ENCODE measurements at regions not wholly inside any gene's neighbourhood (a gene's known extent, or its start where the extent isn't known, plus 50 kb on each side); places are given as distances from the start of the nearest gene placed in this dataset.

DNA sequence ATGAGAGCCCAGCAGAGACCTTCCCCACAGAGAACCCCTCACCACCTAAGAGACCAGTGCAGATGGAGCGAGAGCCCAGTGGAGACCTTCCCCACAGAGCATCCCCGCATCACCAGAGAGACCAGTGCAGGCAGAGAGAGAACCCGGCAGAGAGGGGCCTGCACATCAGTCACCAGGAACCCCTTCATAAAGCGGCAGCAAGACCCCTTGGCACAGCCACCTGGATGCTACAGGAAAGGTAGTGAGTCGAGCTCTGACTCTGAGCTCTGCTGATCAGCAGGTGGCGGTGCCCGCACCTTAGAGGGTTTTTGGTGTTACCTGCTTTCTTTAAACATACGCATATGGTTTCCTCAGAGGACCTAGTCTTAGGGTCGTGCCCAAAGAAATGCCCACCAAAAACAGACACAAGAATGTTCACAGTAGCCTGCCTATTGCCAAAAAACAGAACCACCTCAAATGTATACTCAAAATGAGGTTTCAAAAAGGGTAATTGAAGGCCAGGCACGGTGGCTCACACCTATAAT lies 678.7 kb downstream of the BRD1 start:
- no peak for DNase-seq (ENCODE audit: low spot score)

DNA sequence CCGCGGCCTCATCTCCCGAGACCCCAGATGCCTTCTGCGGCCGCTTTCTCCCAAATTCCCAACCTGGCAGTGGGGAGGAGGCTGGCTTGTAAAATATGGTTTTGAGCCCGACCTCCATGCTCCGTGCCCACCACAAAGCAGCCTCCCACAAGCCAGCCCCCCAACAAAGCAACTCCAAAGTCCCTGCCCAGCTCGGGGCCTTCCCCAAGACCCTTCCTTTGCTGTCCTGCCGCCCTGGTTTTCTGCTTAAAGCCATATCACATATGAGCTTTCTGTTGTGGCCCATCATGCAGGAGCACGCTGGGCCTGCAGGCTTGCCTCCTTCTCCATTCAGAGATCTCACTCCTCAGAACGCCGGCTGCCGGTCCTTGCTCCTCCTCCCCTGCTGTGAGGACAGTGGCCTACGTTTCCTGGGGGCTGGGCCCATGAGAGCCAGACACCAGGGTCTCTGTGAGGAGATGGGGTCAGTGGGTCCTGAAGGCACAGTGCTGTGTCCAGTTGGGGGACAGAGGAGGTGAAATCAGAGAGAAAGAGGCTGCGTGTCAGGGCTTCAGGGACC lies 680.0 kb downstream of the BRD1 start:
- DNase-seq (ENCODE audit: low spot score) = no peak

DNA sequence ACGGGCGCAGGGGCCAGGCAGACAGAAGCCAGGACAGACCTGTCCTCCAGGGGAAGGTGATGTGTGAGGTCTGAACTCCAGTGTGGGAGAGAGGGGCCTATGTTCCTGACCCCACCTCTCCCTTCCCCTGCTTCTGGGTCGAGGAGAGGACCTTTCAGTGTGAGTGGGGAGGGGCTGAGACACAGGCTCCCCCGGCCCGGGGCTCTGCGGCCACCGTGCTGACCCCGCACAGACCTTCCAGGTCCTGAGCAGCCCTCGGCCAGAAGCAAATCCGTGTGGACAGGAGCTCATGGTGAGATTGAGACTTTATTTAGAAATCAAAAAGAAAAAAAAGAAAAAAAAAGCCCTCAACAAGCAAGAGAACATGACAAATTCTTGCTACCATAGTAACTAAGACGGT lies 680.5 kb downstream of the BRD1 start:
- no peak for DNase-seq (ENCODE audit: low spot score)

DNA sequence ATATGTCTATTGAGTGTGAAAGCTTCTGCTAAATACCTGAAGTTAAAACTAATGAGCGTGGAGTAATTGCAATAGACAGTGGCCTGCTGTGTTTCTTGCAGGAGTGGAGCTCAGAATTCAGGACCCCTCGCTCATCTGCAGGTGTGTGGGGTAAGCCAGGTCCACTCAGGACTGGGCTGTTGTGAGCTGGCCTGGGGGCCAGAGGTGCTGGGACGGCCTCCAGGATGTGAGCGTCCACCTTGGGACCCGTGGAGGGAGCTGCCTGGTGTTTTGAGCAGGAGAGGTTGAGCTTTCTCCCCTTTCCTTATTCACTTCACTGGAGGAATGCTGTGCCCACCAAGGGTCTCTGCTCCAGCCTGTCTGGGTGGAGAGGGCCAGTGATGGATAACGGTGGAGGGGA lies 681.2 kb downstream of the BRD1 start:
- no peak for DNase-seq (ENCODE audit: low spot score)

DNA sequence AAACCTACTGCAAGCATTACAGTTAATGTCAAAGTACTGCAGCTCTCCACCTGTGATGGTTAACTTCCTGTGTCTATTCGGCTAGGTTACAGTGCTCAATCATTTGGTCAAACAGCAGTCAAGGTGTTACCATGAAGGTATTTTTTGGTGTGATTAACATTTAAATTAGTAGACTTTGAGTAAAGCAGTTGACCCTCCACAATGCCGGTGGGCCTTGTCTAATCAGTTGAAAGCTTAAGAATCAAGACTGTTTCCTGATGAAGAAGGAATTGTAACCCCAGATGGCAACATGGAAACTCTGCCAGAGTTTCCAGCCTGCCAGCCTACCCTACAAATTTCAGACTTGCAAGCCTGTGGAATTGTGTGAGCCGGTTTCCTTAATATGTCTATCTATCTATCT lies 683.9 kb downstream of the BRD1 start:
- DNase-seq (ENCODE audit: low spot score) = no peak

DNA sequence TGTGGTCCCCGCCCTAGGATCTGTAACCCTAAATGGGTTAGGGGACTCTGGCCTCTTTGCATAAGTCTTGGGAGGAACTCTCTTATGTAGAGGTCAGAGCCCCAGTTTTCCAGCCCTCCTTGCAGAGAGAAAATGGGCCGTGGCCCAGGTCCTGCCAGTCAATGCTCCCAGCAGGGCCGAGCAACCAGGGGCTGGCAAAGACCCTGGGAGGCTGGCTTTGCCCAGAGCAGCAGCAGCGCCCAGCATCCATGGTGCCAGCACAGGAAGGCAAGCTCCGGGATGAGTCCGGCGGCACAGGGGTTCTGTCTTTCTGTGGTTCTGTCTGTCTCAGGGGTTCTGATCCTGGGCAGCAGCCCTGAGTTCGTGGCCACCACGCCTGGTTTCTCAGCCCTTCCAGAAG lies 684.8 kb downstream of the BRD1 start:
- DNase-seq (ENCODE audit: low spot score) = no peak

DNA sequence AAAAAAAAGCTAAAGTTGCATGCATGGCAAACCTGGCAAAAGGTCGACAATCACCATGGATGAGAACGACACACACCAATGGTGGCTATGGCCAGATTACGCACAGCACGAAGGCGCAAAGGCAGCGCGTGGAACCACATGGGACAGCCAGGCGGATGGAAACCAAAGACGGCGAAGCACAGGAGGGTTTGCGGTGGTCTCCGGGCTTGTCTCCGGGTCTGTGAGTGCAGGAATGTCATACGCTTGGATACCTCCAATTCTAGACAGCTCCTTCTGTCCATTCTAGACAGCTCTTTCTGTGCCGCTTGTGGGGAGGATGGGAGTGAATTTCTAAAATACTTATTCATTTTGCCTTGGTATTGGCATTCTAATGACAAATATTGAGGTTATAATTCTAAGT lies 685.4 kb downstream of the BRD1 start:
- no peak for DNase-seq (ENCODE audit: low spot score)

DNA sequence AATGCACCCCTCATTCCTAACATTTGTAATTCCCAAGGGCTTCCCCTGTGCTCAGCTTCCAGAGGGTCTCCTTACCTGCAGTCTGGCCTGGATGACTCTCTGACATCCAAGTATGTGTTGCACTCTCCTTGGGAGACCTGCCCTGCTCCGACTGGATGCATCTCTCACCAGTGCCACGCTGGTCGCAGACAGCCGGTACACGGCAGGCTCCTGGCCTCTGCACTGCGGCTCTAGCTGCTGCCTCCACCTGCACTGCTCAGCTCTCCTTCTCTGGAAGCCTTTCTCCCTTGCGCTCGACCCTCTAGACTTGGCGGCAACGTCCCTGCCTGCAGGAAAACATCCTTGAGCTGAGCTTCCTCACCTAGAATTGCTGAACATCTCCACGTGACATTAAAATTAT lies 685.9 kb downstream of the BRD1 start:
- DNase-seq (ENCODE audit: low spot score) = no peak

DNA sequence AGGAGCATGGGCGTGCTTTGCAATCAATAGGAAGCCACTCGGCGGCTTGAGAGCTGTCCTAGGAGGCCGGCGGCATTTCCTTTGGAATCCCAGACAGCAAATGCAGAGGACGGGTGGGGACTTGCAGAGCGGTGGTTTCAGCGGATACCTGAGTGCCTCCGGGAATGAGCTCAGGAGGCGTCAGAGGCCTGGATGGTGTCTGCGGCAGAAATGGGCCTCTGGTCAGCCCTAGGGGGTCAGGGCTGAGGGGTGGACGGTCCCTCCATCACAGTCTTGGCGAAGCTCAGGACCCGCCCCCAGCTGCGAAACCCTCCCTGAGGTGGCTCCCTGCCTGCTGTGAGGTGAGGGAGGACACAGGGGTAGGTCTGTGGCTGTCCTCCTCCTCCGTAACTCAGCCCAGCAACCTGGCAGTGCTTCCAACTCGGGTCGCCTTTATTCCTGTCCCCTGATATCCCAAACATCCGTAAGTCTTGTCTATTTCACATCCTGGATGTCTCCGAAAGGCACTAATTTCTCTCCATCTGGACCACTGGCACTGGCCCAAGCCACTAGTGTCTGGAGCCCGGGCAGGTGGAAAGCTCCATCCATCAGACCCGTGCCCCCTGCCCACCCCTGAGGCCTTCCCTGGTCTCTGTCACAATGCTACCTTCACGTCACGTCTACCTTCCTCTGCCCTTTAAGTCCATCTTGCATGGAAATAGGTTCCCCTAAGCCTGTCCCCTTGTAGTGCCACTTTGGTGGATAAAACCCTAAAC lies 686.6 kb downstream of the BRD1 start:
- DNase-seq (ENCODE audit: low spot score) = no peak

DNA sequence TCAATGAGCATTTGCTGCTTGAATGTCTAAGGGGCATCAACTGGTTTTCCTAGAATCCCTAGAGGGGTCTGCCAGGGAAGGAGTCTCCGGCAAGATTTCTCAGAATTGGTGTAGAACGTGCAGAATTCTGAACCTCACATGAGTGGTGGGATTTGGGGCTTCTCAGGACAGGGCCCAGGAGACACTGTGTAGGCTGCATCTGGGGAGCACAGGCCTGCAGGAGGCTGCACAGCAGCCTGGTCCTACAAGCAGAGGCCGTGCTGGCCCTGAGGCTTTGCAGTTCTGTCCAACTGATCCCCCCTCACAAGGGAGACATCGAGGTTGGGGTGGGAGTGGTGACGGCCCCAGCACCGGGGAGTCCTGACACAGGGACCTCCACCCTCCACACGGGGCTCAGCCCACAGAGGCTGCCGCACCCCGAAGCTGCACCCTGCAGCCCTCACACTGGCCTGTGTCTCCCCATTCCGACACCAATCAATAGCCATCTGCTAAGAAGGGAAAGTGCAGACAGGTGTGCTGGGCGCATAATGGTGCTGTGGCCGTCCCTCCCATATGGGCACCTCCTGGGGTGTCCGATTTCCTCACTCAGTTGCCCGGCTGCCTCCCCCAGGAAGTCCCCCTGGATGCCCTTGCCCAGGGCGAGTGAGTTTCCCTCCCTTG lies 688.1 kb downstream of the BRD1 start:
- DNase-seq (ENCODE audit: low spot score) = no peak

DNA sequence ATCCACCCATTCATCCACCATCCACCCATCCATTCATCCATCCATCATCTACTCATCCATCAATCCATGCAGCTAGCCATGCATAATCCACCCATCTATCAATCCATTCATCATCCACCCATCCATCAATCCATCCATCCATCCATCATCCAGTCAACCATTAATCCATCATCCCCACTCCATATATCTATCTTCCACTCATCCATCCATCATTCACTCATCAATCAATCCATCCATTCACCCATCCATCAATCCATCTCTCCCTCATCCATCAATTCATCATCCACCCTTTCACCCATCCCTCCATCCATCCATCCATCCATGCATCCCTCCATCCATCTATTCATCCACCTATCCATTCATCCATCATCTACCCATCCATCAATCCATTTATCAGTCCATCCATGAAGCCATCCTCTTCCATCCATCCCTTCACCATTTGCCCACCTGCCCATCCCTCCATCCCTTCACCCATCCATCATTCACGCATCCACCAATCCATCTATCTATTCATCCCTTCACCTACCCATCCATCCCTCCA lies 689.4 kb downstream of the BRD1 start:
- DNase-seq (ENCODE audit: low spot score) = no peak

DNA sequence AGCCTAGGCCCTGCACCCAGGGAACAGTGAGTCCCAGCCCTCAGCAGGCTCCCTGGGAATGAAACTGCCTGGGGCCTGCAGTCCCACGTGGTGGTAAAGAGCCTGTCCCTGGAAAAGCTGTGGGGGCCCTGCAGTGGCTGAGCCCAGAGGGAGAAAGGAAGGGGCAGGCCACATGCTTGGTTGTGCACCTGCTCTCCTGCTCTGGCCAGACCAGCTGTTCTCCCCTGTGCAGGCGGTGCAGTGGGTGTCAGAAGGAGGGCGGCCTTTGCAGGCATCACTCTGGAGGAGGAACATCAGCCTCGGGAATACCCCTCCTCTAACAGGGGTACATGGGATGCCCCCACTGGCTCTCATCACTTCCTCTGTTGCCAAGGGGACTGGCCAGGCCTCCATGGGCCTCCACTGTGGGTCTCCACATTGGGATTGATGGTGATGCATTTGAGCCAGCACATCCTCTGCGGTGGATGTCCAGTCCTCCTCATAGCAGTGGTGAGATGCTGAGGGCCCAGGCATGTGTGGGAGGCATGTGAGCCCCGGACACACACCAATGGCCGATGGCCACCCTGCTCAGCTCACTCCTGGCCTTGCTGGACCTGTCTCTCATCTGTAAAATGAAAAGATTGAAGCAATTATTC lies 690.4 kb downstream of the BRD1 start:
- no peak for DNase-seq (ENCODE audit: low spot score)

DNA sequence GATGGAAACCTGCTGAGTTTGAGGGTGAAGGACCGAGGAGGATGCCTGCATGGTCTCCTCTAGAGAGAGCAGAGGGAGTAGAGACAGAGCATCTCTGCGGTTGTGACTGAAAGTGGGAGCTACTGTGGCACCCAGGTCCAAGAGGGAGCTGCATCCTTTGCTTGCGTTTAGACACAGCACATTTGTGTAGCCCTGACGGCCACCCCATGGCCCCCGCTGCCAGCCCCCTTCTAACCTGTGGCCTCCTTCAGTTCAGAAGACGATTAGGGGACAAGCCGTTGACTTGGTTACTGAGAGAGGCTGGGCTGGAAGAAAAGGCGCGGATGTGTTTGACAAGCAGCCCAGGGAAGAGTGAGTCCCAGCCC lies 690.9 kb downstream of the BRD1 start:
- DNase-seq (ENCODE audit: low spot score) = no peak

DNA sequence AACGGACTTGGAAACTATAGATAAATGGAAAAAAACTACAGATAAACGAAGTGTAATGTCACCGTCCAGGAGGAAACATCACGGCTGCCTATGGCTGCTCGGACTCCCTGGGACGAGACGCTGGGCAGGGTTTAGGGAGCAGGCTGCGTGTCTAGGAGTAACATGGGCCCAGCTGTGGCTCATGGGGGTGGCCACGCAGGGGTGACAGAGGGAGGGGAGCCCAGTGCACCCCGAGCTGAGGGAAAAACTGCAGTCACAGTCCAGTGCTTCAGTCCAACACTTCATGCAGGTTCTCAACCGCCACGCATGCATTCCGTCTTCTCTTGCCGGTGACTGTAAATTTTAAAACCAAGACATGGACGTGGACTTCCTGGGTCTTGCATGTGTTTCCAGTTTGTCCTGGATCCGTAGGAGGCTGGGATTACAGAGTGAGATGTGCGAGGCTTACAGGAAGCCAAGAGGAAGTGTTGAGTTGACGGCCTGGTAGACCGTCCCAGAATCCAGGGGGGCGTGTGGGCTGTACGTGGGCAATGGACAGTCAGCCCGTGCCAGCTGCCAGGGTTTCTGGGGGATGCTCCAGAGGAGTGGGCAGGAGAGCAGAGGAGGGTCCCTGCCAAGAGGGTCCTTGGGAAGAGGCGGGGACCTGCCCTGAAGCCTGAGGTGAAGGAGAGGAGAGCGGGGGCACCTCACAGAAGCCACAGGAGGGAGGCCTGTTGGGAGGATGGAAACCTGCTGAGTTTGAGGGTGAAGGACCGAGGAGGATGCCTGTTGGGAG lies 691.4 kb downstream of the BRD1 start:
- DNase-seq (ENCODE audit: low spot score) = no peak

DNA sequence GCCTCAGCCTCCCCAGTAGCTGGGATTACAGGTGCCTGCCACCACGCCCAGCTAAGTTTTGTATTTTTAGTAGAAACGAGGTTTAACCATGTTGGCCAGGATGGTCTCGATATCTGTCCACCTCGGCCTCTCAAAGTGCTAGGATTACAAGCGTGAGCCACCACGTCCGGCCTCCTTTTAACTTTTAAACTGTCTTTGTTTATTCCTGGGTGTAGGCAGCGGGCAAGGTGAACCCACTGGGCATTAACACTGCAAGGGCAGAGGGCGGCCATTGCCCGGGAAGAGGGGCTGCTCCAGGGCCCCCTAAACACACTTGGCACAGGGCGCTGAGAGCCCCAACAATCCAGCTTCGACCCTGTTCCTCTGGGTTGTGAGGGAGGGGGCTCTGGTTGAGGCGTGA lies 693.6 kb downstream of the BRD1 start:
- no peak for DNase-seq (ENCODE audit: low spot score)

DNA sequence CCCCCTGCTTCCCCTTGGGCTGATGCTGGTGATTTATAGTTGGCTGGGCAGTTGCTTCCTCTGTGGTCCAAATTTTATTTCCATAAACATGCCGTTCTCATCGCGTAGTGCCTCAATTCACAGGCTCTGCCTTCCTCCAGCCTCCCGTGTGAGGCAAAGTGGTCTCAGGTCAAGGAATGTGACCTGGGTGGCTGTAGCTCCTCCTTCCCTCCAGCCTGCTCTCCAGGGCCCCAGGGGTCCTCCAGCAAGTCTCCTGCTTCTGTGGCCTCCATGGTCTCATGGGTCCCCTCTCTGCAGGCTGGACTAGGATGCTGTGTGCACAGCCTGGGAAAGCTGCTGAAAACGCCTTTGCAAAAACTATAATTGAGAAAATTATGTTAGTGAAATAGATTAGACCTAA lies 694.1 kb downstream of the BRD1 start:
- no peak for DNase-seq (ENCODE audit: low spot score)

DNA sequence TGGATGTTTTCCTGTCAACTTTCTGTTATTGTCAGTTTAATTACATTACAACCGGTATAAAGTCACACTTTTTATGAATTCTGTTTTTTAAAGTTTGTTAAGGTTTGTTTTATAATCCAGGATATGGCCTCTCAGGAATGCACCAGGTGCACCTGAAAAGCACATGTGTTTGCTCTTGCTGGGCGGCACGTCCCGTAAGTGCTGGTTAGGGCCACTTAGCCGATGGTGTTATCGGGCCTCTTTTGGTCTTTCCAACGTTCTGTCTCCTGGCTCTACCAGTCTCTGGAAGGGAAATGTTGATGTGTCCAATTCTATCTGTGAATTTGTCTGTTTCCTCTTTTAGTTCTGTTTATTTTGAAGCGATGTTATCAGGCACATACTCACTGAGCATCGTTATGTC lies 695.7 kb downstream of the BRD1 start:
- no peak for DNase-seq (ENCODE audit: low spot score)

DNA sequence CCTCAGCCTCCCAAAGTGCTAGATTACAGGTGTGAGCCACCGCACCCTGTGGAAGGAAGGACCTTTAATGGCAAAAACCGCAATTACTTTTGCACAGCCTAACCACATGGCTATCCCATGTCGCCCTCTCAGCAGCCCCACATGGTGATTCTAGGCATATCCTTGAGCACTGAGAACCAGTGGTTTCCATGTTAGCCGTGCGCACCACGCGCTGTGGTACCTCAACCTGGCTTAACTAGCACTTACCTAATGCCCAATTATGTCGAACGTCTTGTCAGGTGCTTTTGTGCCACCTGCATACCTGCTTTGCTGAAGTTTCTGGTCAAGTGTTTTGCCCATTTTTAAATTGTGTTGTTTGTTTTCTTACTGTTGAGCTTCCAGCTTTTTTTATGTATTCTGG lies 697.9 kb downstream of the BRD1 start:
- no peak for DNase-seq (ENCODE audit: low spot score)

DNA sequence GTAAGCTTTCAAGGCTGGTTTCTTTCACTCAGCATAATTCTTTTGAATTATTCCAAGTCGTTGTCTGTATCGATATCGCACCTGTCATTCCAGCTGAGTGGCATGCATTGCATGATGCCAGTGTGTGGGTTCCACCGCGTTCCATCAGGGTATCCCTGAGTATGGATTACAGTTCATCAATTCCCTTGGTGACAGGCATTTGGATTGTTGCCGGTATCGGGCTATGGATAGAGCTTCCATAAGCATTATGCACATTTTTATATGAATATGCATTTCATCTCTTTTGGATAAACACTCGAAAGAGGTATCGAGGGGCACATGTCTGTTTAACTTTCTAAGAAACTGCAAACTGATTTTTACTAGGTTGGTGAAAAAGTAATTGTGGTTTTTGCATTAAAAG lies 698.8 kb downstream of the BRD1 start:
- DNase-seq (ENCODE audit: low spot score) = no peak

DNA sequence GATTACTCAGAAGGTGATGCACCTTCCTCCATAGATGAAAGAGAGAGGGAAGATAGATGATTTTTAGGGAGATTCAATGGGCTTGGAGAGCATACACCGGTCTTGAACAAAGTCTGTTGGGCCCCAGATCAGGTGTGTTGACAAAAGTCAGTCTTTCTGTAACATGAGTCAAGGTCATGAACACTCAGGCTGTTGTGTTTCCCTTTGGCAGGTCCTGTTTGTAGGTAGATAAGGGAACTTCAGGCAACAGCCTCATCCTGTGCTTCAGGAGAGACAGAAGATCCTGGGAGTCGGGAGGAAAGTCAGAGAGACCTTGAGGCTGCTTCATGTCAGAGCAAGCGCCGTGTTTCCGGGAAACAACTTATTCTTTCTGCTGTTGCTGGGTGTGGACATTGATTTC lies 703.1 kb downstream of the BRD1 start:
- DNase-seq (ENCODE audit: low spot score) = no peak

DNA sequence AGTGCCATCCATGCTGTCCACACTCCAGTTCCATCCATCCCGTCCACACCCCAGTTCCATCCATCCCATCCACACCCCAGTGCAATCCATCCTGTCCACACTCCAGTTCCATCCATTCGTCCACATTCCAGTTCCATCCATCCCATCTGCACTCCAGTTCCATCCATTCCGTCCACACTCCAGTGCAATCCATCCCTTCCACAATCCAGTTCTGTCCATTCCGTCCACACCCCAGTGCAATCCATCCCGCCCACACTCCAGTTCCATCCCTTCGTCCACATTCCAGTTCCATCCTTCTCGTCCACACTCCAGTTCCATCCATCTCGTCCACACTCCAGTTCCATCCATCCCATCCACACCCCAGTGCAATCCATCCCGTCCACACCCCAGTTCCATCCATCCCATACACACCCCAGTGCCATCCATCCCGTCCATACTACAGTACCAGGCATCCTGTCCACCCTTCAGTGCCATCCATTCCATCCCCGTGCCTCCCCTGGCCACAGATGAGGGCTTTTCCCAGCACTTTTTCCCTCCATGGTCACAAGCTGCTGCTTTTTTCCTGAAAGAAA lies 704.0 kb downstream of the BRD1 start:
- DNase-seq (ENCODE audit: low spot score) = no peak

All from HT-29 (cell line).